ENCODE measurements at regions not wholly inside any gene's neighbourhood (a gene's known extent, or its start where the extent isn't known, plus 50 kb on each side); places are given as distances from the start of the nearest gene placed in this dataset.
"Not testable (repeated sequence)": the region's sequence is repeated elsewhere in the genome, so short reads cannot be mapped to it uniquely, and the experiment has no call there.

GRCh38 chr2:40962026-40962425, 510.1 kb upstream of the SLC8A1 start:
- DNase-seq = no peak

- DNase-seq = no peak
Observed at GRCh38 chr2:40964509-40965250, 512.8 kb upstream of the SLC8A1 start.

GRCh38 chr2:40967451-40967850, 515.6 kb upstream of the SLC8A1 start:
- DNase-seq = no peak

- no peak for DNase-seq
Observed at GRCh38 chr2:40975151-40975550, 523.3 kb upstream of the SLC8A1 start.

- DNase-seq = no peak
Observed at GRCh38 chr2:40997362-40997761, 545.5 kb upstream of the SLC8A1 start.

- no peak for DNase-seq
Observed at GRCh38 chr2:41000374-41000773, 548.5 kb upstream of the SLC8A1 start.

GRCh38 chr2:41000906-41001305, 549.0 kb upstream of the SLC8A1 start:
- DNase-seq = no peak

GRCh38 chr2:41004700-41005099, 552.8 kb upstream of the SLC8A1 start:
- DNase-seq = no peak

GRCh38 chr2:41020358-41020757, 568.5 kb upstream of the SLC8A1 start:
- no peak for DNase-seq

GRCh38 chr2:41024816-41025215, 572.9 kb upstream of the SLC8A1 start:
- DNase-seq = no peak

- no peak for DNase-seq
Observed at GRCh38 chr2:41026613-41027012, 574.7 kb upstream of the SLC8A1 start.

- DNase-seq = no peak
Observed at GRCh38 chr2:41027095-41027494, 575.2 kb upstream of the SLC8A1 start.

- no peak for DNase-seq
Observed at GRCh38 chr2:41031282-41031681, 579.4 kb upstream of the SLC8A1 start.

- no peak for DNase-seq
Observed at GRCh38 chr2:41032715-41033114, 580.8 kb upstream of the SLC8A1 start.

- DNase-seq = no peak
Observed at GRCh38 chr2:41033127-41033526, 581.2 kb upstream of the SLC8A1 start.

GRCh38 chr2:41038408-41038807, 586.5 kb upstream of the SLC8A1 start:
- DNase-seq = no peak

GRCh38 chr2:41039750-41040149, 587.9 kb upstream of the SLC8A1 start:
- DNase-seq = not testable (repeated sequence)

- no peak for DNase-seq
Observed at GRCh38 chr2:41040782-41041520, 589.1 kb upstream of the SLC8A1 start.

- DNase-seq = no peak
Observed at GRCh38 chr2:41042343-41042742, 590.5 kb upstream of the SLC8A1 start.

- DNase-seq = no peak
Observed at GRCh38 chr2:41061356-41061755, 609.5 kb upstream of the SLC8A1 start.

- no peak for DNase-seq
Observed at GRCh38 chr2:41062336-41062735, 610.4 kb upstream of the SLC8A1 start.

- DNase-seq = no peak
Observed at GRCh38 chr2:41066168-41066567, 614.3 kb upstream of the SLC8A1 start.

GRCh38 chr2:41068740-41069139, 616.9 kb upstream of the SLC8A1 start:
- DNase-seq = no peak

- no peak for DNase-seq
Observed at GRCh38 chr2:41078341-41078740, 626.5 kb upstream of the SLC8A1 start.

- no peak for DNase-seq
Observed at GRCh38 chr2:41079011-41079410, 627.1 kb upstream of the SLC8A1 start.
